Activated naive CD8-positive, alpha-beta T cell treated with anti-CD3 and anti-CD28 coated beads for 36 hours (primary cell): ENCODE measurements at regions not wholly inside any gene's neighbourhood (a gene's known extent, or its start where the extent isn't known, plus 50 kb on each side); places are given as distances from the start of the nearest gene placed in this dataset.
"Not testable (repeated sequence)": the region's sequence is repeated elsewhere in the genome, so short reads cannot be mapped to it uniquely, and the experiment has no call there.

Experiments
- DNase-seq: peaks from one replicate; pipeline ENCODE4 v3.0.0; 2021
- H3K27ac Mint-ChIP-seq: one replicate; pipeline ENCODE4 v1.8.0; 2022; ENCODE audit warnings: mild to moderate bottlenecking, moderate library complexity, mixed read lengths
- H3K27me3 Mint-ChIP-seq: one replicate; pipeline ENCODE4 v1.8.0; 2022; ENCODE audit warnings: mild to moderate bottlenecking, mixed read lengths
- H3K36me3 Mint-ChIP-seq: one replicate; pipeline ENCODE4 v1.8.0; 2021; ENCODE audit warnings: mild to moderate bottlenecking, mixed read lengths
- H3K4me1 Mint-ChIP-seq: one replicate; pipeline ENCODE4 v1.8.0; 2021; ENCODE audit warnings: mixed read lengths
- H3K4me3 Mint-ChIP-seq: one replicate; pipeline ENCODE4 v1.8.0; 2022; ENCODE audit warnings: mild to moderate bottlenecking, moderate library complexity, mixed read lengths
- H3K9me3 Mint-ChIP-seq: one replicate; pipeline ENCODE4 v1.8.0; 2022; ENCODE audit warnings: mixed read lengths

- no peak for DNase-seq
These were observed 118.9 kb upstream of the TCF4 start for GRCh38 chr18:55706898-55707297.

GRCh38 chr18:55699233-55699765, 111.3 kb upstream of the TCF4 start:
- H3K4me3 Mint-ChIP-seq: no peak overlapping the region
- no peaks in the 10 kb centered on the region for H3K4me1 Mint-ChIP-seq
- DNase-seq: no peak
- H3K27ac Mint-ChIP-seq: no peak overlapping the region
- peaks cover 4% of the 10 kb centered on the region for H3K9me3 Mint-ChIP-seq
- H3K36me3 Mint-ChIP-seq: no peaks in the 10 kb centered on the region
- H3K27me3 Mint-ChIP-seq: no peaks in the 10 kb centered on the region

More at GRCh38 chr18:55706898-55707297, 118.9 kb upstream of the TCF4 start:
- Mint-ChIP-seq H3K4me1 (no peaks in the 10 kb centered on the region), H3K27me3 (no peaks in the 10 kb centered on the region), H3K27ac (no peak overlapping the region), H3K36me3 (no peaks in the 10 kb centered on the region), H3K4me3 (no peak overlapping the region), H3K9me3 (peaks cover 9% of the 10 kb centered on the region)

GRCh38 chr18:55696811-55697210, 108.8 kb upstream of the TCF4 start:
- H3K4me3 Mint-ChIP-seq: no peak overlapping the region
- peaks cover under 1% of the 10 kb centered on the region for H3K9me3 Mint-ChIP-seq
- DNase-seq: no peak
- no peak overlapping the region for H3K27ac Mint-ChIP-seq
- no peaks in the 10 kb centered on the region for H3K4me1 Mint-ChIP-seq
- H3K27me3 Mint-ChIP-seq: no peaks in the 10 kb centered on the region
- H3K36me3 Mint-ChIP-seq: no peaks in the 10 kb centered on the region

GRCh38 chr18:55695091-55695490, 107.1 kb upstream of the TCF4 start:
- no peaks in the 10 kb centered on the region for H3K27me3 Mint-ChIP-seq
- H3K4me3 Mint-ChIP-seq: no peak overlapping the region
- H3K9me3 Mint-ChIP-seq: no peaks in the 10 kb centered on the region
- no peaks in the 10 kb centered on the region for H3K36me3 Mint-ChIP-seq
- DNase-seq: no peak
- no peaks in the 10 kb centered on the region for H3K4me1 Mint-ChIP-seq
- no peak overlapping the region for H3K27ac Mint-ChIP-seq

- no peak for DNase-seq
- Mint-ChIP-seq H3K27ac (no peak overlapping the region), H3K4me3 (no peak overlapping the region), H3K36me3 (no peaks in the 10 kb centered on the region), H3K4me1 (no peaks in the 10 kb centered on the region), H3K27me3 (no peaks in the 10 kb centered on the region), H3K9me3 (no peaks in the 10 kb centered on the region)
These were observed 106.3 kb upstream of the TCF4 start for GRCh38 chr18:55694291-55694690.

- no peaks in the 10 kb centered on the region for H3K4me1 Mint-ChIP-seq
- H3K9me3 Mint-ChIP-seq: no peaks in the 10 kb centered on the region
- H3K4me3 Mint-ChIP-seq: no peak overlapping the region
- H3K36me3 Mint-ChIP-seq: no peaks in the 10 kb centered on the region
- no peak overlapping the region for H3K27ac Mint-ChIP-seq
- H3K27me3 Mint-ChIP-seq: no peaks in the 10 kb centered on the region
- no peak for DNase-seq
These were observed 100.0 kb upstream of the TCF4 start for GRCh38 chr18:55688030-55688429.

- Mint-ChIP-seq H3K4me1 (no peaks in the 10 kb centered on the region), H3K4me3 (no peak overlapping the region), H3K27me3 (no peaks in the 10 kb centered on the region), H3K9me3 (no peaks in the 10 kb centered on the region), H3K27ac (no peak overlapping the region), H3K36me3 (no peaks in the 10 kb centered on the region)
- DNase-seq: no peak
These were observed 99.1 kb upstream of the TCF4 start for GRCh38 chr18:55687106-55687505.

- no peaks in the 10 kb centered on the region for H3K9me3 Mint-ChIP-seq
- no peak for DNase-seq
- peaks cover 5% of the 10 kb centered on the region for H3K27me3 Mint-ChIP-seq
- no peak overlapping the region for H3K27ac Mint-ChIP-seq
- H3K36me3 Mint-ChIP-seq: no peaks in the 10 kb centered on the region
- no peaks in the 10 kb centered on the region for H3K4me1 Mint-ChIP-seq
- H3K4me3 Mint-ChIP-seq: no peak overlapping the region
These were observed 97.6 kb upstream of the TCF4 start for GRCh38 chr18:55685638-55686037.

- H3K9me3 Mint-ChIP-seq: no peaks in the 10 kb centered on the region
These were observed 84.8 kb upstream of the TCF4 start for GRCh38 chr18:55672574-55673361.

GRCh38 chr18:55665506-55665905, 77.5 kb upstream of the TCF4 start:
- no peak overlapping the region for H3K4me3 Mint-ChIP-seq
- no peak for DNase-seq
- H3K27ac Mint-ChIP-seq: no peak overlapping the region
- peaks cover 10% of the 10 kb centered on the region for H3K27me3 Mint-ChIP-seq
- H3K36me3 Mint-ChIP-seq: no peaks in the 10 kb centered on the region
- no peaks in the 10 kb centered on the region for H3K4me1 Mint-ChIP-seq
- H3K9me3 Mint-ChIP-seq: no peaks in the 10 kb centered on the region

More at GRCh38 chr18:55672574-55673361, 84.8 kb upstream of the TCF4 start:
- Mint-ChIP-seq H3K27me3 (no peaks in the 10 kb centered on the region), H3K27ac (no peak overlapping the region), H3K4me3 (no peak overlapping the region), H3K4me1 (no peaks in the 10 kb centered on the region), H3K36me3 (no peaks in the 10 kb centered on the region)
- DNase-seq: no peak

GRCh38 chr18:55664758-55665400, 76.9 kb upstream of the TCF4 start:
- not testable (repeated sequence) for H3K36me3 Mint-ChIP-seq, DNase-seq, H3K9me3 Mint-ChIP-seq, H3K27ac Mint-ChIP-seq, H3K4me3 Mint-ChIP-seq, H3K4me1 Mint-ChIP-seq
- H3K27me3 Mint-ChIP-seq: peaks cover 10% of the 10 kb centered on the region

- H3K4me3 Mint-ChIP-seq: no peak overlapping the region
- H3K27me3 Mint-ChIP-seq: peaks cover 10% of the 10 kb centered on the region
- H3K4me1 Mint-ChIP-seq: no peaks in the 10 kb centered on the region
- no peak overlapping the region for H3K27ac Mint-ChIP-seq
- H3K36me3 Mint-ChIP-seq: no peaks in the 10 kb centered on the region
- H3K9me3 Mint-ChIP-seq: no peaks in the 10 kb centered on the region
- DNase-seq: no peak
These were observed 75.9 kb upstream of the TCF4 start for GRCh38 chr18:55663891-55664290.

- H3K27ac Mint-ChIP-seq: no peak overlapping the region
- no peak overlapping the region for H3K4me3 Mint-ChIP-seq
These were observed 70.6 kb upstream of the TCF4 start for GRCh38 chr18:55658598-55658997.

GRCh38 chr18:55657572-55658331, 69.8 kb upstream of the TCF4 start:
- no peak for DNase-seq
- H3K36me3 Mint-ChIP-seq: no peaks in the 10 kb centered on the region
- no peaks in the 10 kb centered on the region for H3K27me3 Mint-ChIP-seq
- H3K4me1 Mint-ChIP-seq: no peaks in the 10 kb centered on the region
- no peak overlapping the region for H3K27ac Mint-ChIP-seq
- H3K4me3 Mint-ChIP-seq: no peak overlapping the region
- H3K9me3 Mint-ChIP-seq: no peaks in the 10 kb centered on the region

More at GRCh38 chr18:55658598-55658997, 70.6 kb upstream of the TCF4 start:
- DNase-seq: no peak
- Mint-ChIP-seq H3K36me3 (no peaks in the 10 kb centered on the region), H3K27me3 (no peaks in the 10 kb centered on the region), H3K9me3 (no peaks in the 10 kb centered on the region), H3K4me1 (no peaks in the 10 kb centered on the region)

GRCh38 chr18:55654986-55655385, 67.0 kb upstream of the TCF4 start:
- DNase-seq: no peak
- Mint-ChIP-seq H3K4me1 (no peaks in the 10 kb centered on the region), H3K4me3 (no peak overlapping the region), H3K27me3 (no peaks in the 10 kb centered on the region), H3K9me3 (no peaks in the 10 kb centered on the region), H3K27ac (no peak overlapping the region), H3K36me3 (no peaks in the 10 kb centered on the region)
